ENCODE measurements at regions not wholly inside any gene's neighbourhood (a gene's known extent, or its start where the extent isn't known, plus 50 kb on each side); places are given as distances from the start of the nearest gene placed in this dataset.
"Not testable (repeated sequence)": the region's sequence is repeated elsewhere in the genome, so short reads cannot be mapped to it uniquely, and the experiment has no call there.

GRCh38 chr10:42242135-42242805, 396.1 kb downstream of the ZNF33B start:
- no peak for DNase-seq (ENCODE audit: low read depth, low spot score)
- no peak for TF ChIP-seq CTCF (IDR thresholded peaks at IDR 0.05; ENCODE audit: low read depth, low read length)
- H3K4me3 ChIP-seq (ENCODE audit: low read depth, low read length), result no peak overlapping the region
- in situ Hi-C loops (cut with HindIII; ENCODE audit: low sequenced_read_pairs), result no loop called here

GRCh38 chr10:42236401-42236800, 402.0 kb downstream of the ZNF33B start:
- H3K4me3 ChIP-seq (ENCODE audit: low read depth, low read length); in situ Hi-C loops (cut with HindIII; ENCODE audit: low sequenced_read_pairs); DNase-seq (ENCODE audit: low read depth, low spot score): not testable (repeated sequence)

- in situ Hi-C loops (cut with HindIII; ENCODE audit: low sequenced_read_pairs); DNase-seq (ENCODE audit: low read depth, low spot score); H3K4me3 ChIP-seq (ENCODE audit: low read depth, low read length): not testable (repeated sequence)
Observed at GRCh38 chr10:42235736-42236135, 402.6 kb downstream of the ZNF33B start.

GRCh38 chr10:42235241-42235640, 403.1 kb downstream of the ZNF33B start:
- DNase-seq (ENCODE audit: low read depth, low spot score); in situ Hi-C loops (cut with HindIII; ENCODE audit: low sequenced_read_pairs); H3K4me3 ChIP-seq (ENCODE audit: low read depth, low read length): not testable (repeated sequence)

GRCh38 chr10:42234506-42234905, 403.9 kb downstream of the ZNF33B start:
- in situ Hi-C loops (cut with HindIII; ENCODE audit: low sequenced_read_pairs); H3K4me3 ChIP-seq (ENCODE audit: low read depth, low read length); DNase-seq (ENCODE audit: low read depth, low spot score): not testable (repeated sequence)

GRCh38 chr10:42233461-42234206, 404.7 kb downstream of the ZNF33B start:
- H3K4me3 ChIP-seq (ENCODE audit: low read depth, low read length); DNase-seq (ENCODE audit: low read depth, low spot score); in situ Hi-C loops (cut with HindIII; ENCODE audit: low sequenced_read_pairs): not testable (repeated sequence)

GRCh38 chr10:42232955-42233354, 405.4 kb downstream of the ZNF33B start:
- in situ Hi-C loops (cut with HindIII; ENCODE audit: low sequenced_read_pairs); H3K4me3 ChIP-seq (ENCODE audit: low read depth, low read length); DNase-seq (ENCODE audit: low read depth, low spot score): not testable (repeated sequence)

GRCh38 chr10:42230812-42231211, 407.6 kb downstream of the ZNF33B start:
- H3K4me3 ChIP-seq (ENCODE audit: low read depth, low read length); in situ Hi-C loops (cut with HindIII; ENCODE audit: low sequenced_read_pairs); DNase-seq (ENCODE audit: low read depth, low spot score): not testable (repeated sequence)

- H3K4me3 ChIP-seq (ENCODE audit: low read depth, low read length); DNase-seq (ENCODE audit: low read depth, low spot score); in situ Hi-C loops (cut with HindIII; ENCODE audit: low sequenced_read_pairs): not testable (repeated sequence)
Observed at GRCh38 chr10:42230115-42230514, 408.3 kb downstream of the ZNF33B start.

GRCh38 chr10:42227859-42228258, 410.5 kb downstream of the ZNF33B start:
- in situ Hi-C loops (cut with HindIII; ENCODE audit: low sequenced_read_pairs), result not testable (repeated sequence)

GRCh38 chr10:42193588-42193987, 444.8 kb downstream of the ZNF33B start:
- H3K4me3 ChIP-seq (ENCODE audit: low read depth, low read length); in situ Hi-C loops (cut with HindIII; ENCODE audit: low sequenced_read_pairs); DNase-seq (ENCODE audit: low read depth, low spot score): not testable (repeated sequence)

More at GRCh38 chr10:42227859-42228258, 410.5 kb downstream of the ZNF33B start:
- H3K4me3 ChIP-seq (ENCODE audit: low read depth, low read length); DNase-seq (ENCODE audit: low read depth, low spot score): not testable (repeated sequence)

- peak; percentile 45 for TF ChIP-seq CTCF (IDR thresholded peaks at IDR 0.05; ENCODE audit: low read depth, low read length)
- in situ Hi-C loops (cut with HindIII; ENCODE audit: low sequenced_read_pairs); DNase-seq (ENCODE audit: low read depth, low spot score); H3K4me3 ChIP-seq (ENCODE audit: low read depth, low read length): not testable (repeated sequence)
Observed at GRCh38 chr10:42192450-42192849, 445.9 kb downstream of the ZNF33B start.

GRCh38 chr10:42187501-42188195, 450.7 kb downstream of the ZNF33B start:
- H3K4me3 ChIP-seq (ENCODE audit: low read depth, low read length); in situ Hi-C loops (cut with HindIII; ENCODE audit: low sequenced_read_pairs); DNase-seq (ENCODE audit: low read depth, low spot score): not testable (repeated sequence)

Data from astrocyte of the spinal cord (primary cell).